ENCODE measurements at regions not wholly inside any gene's neighbourhood (a gene's known extent, or its start where the extent isn't known, plus 50 kb on each side); places are given as distances from the start of the nearest gene placed in this dataset.

DNA sequence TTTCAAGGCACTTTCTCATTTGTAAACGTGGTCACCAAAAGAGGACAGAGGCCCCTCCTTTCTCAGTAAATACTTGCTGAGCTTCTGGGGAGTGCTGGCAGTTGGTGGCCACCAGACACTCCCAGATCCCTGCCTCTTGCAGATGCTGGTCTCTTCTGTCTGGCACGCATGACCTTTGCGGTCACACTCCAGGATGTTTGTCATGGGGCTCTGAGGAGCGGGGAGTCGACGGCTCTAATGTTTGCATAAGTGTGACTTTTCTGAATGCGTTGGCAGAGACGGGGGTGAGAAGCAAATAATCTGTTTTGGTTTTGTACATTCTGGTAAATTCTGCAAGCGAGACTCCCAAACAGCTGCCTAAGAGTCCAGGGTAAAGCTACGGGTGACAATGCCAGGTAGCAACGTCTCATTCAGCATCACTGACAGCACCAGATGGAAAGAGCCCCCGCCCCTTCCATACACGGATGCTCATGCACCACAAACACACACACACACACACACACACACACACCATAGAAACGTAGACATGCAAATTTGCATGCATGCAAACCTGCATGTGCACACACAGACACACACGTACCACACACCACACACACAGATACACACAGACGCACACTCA, 101.1 kb downstream of the YTHDF1 start:
- DNase-seq: no peak

DNA sequence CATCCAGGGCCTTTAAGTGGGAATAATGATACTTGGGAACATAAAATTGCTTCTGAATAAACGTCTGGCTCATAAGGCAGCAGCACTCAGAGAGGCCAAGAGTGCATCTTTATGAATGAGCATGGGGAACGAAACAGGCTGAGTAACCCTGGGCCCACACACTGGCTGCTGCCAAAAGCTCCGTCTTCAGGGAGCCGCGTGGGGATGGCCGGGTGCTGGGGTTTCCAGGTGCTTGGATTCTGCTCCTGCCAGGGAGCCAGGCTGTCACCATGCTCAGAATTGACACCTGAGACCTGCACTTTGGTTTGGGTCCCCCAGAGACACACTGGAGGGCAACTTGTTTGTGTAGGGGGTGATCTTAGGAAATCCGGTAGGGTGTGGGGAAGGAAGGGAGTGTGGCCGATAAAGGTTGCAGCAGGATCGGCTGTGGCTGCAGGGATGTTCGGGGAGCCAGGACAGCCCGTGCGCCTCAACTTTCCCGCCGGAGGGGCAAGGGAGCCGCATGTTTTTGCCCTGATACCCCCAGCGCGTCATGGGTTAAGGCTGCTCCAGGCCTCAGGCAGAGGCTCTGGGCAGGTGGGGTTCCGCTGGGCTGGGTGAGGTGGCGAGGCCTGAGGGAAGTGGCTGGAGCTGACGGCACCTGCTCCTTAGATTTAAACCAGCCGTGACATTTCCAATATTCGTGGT, 101.8 kb downstream of the YTHDF1 start:
- DNase-seq: no peak

DNA sequence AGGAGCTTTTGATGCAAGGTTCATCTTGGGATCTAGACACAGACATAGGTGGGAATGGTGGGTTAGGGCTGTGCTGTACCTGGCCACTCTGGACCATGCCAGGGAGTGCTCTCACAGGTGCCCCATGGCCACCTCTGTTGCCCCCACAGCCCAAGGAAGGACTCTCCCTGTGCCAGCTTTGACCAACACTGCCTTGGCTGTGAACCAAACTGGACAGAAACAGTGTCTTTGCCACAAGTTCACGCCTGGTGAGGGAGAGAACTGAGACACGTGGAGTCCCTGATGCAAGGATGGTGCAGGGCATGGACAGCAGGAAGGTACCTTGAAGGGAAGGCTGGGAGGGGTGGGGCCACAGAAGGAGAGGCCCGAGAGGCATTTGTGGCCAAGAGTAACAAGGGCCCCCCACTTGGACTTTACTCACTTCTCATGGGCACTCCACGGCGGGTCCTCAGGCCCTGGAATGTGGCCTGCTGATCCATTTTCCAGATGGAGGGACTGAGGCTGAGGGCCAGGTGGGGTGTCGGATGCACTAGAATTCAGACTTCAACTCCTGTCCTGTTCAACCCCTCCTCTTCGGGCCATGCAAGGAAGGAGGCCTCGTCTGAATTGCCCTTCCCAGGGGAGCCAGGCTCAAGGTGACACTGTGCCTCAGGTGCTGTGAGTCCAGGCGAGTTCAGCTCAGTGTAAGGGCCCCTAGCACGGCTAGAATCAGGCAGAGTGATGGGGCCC, 103.3 kb downstream of the YTHDF1 start:
- DNase-seq: no peak

DNA sequence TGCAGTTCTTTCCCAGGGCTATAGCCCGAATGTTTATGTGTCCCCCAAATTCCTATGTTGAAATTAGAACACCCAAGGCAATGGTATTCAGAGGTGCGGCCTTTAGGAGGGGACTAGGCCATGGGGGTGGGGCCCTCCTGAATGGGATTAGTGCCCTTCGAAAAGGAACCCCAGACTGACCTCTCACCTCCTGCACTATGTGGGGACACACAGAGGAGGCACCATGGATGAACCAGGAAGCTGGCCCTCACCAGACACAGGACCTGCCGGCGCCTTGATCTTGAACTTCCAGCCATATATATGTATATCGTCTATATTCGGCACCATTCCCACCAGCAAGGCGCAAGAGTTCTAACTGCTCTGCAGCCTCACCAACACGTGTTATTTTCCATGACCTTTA, 101.5 kb upstream of the BHLHE23 start:
- no peak for DNase-seq

DNA sequence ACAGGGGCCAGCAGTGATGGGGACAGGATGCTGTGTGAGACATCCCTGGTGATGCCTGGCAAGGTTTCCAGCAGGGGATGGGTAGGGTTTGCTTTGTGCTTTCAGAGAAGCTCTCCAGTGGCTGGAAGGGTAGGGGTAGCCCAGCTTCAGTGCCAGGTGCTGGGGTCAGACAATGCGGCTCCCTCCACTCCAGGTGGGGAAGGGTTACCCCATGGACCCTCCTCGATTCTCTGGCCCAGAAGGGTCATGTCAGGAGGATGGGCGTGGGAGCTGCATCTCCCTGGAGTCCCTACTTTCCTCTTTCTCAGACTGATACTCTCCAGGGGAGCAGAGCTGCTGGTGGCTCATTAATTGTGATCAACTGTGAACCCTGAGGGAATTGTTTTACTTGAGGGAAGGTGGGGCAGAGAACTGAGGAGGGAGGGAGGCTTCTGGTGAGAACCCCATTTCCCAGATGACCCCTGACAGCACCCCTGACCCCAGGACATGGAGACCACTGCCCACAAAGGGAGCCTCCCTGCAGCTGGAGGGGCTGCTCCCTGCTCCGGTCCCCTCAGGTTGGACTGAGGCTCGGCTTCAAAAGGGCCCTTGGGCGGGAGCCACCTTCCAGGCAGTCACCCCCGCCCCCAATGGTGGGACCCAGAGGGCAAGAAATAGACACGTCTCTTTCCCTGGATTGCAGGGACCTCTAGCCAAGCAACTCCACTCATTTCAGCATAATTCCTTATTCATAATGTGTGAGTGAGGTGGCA, 100.9 kb upstream of the BHLHE23 start:
- no peak for DNase-seq

DNA sequence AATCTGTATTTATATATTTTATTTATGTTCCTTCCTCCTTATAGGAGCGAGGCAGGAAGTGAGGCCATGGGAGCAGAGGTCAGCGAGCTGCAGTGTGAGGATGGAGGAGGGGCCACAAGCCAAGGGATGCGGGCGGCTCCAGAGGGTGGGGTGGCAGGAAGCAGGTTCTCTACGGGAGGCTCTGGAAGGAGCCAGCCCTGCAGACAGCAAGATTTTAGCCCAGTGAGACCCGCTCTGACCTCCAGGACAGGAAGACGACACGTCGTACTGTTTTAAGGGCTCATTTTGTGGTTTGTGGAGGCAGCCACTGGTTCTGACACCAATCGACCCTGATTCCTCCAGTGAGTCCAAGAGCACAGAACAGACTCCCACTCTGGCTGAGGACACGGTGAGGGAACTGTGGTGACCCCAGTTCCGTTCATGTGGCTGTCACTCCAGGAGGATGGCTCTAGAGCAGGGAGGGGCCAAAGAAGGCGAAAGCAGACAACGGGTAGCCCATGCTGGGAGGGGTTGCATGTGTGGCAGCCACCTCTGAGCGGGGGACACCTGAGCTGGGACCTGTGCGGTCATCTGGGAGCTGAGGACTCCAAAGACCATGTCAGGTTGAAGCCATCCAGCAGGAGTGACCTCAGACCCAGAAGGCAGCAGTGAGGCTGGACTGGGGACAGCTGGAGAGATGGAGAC, 100.1 kb upstream of the BHLHE23 start:
- DNase-seq: no peak

DNA sequence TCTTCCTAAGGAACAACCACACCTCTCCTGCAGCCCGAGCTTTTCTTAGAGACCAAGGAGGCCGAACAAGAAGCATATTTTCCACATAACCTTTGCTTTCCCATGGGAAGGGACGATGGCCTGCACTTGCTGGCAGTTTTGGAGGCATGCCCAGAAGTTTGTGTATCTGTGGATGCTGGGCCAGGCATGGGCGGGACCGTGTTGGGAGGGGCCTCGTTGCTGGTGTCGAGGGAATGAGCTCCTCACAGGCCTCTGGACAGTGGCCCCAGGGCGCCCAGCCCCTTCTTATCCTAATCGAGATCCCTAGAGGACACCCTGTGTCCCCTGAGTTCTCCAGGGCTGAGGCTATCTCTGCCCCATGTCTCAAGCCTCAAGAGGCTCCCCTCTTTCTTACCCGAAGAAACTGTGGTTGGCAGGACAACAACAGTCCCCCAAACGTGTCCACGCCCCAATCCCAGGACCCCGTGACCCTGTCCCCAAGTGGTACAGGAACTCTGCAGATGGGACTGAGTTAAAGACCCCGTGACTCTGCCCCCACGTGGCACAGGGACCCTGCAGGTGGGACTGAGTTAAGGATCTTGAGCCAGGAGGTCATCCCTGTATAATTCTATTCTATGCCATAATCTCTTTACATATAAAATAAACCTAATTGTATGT, 99.5 kb upstream of the BHLHE23 start:
- no peak for DNase-seq

DNA sequence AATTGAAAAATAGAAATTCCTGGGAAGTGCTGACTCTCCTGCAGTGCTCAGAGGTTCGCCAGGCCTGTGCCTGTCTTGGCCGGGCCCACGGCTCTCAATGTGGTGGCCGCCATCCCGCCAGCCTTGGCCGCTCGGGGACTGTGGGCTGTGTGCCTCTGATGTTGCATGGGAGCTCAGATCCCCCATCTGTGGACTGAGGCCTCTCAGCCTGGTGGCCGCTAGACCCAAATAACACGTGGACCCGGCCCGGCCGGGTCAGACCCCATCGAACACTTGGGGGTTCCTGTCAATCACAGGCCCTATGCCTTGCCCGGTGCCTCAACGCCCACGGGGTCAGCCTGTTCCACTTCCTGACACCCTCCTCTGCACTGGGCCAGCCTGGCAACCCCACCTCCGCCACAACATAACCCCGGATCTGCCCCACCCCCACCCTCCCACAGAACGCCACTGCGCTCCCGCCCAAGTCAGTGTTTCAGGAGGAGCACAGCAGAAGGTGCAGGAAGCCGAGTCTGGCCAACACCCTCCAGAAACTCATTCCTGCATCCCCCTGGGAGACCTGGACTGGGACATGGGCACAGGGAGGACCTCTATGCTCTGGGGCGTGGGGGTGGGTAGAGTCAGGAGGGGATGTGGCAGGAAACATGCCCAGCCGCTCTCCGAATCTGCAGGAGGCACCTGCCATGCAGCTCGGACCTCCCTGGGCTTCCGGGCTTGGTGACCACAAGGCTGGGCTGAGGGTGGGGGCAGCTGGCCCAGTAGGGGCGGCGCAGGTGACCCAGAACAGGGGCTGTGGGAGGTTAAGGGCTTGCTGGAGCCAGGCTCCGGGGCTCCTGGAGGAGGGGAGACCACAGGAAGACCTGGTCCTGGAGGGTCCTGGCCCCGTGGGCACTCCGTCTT, 98.7 kb upstream of the BHLHE23 start:
- no peak for DNase-seq

DNA sequence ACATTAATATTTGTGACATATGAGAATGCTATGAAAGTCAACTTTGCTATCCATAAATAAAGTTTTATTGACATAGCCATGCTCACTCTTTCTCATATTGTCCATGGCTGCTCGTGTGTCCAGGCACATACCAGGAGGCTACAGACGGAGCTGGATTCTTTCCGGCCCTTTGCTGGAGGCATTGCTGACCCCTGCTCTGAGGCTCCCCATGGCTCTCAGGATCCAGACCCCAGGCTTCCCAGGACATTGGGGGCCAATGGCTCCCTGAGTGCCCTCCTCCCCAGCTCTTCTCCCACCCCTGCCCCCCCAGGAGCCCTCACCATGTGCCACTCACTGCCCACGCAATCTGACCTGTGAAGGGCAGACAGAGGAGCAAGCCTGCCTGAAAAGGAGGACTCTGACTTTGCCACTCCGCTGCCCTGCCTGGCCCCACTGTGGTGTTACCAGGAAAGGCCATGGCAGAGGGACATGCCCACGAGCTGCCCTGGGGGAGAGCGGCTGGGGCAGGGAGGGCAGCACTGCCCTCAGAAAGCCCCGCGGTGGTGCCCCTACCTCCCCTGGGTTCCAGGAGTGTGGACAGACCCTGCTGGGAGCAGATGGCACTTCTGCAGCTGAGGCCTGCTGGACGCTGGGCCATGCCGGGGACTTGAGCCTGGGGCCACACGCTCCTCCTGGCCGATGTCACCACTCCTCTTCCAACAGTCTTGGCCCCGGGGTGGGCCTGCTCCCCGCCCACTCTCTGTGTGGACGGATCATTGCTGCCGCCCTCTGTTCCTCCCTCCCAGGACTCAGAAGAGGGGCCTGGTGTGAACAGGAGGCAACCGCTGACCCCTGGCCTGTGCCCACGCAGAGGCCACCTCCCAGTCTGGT, 97.8 kb upstream of the BHLHE23 start:
- DNase-seq: no peak

DNA sequence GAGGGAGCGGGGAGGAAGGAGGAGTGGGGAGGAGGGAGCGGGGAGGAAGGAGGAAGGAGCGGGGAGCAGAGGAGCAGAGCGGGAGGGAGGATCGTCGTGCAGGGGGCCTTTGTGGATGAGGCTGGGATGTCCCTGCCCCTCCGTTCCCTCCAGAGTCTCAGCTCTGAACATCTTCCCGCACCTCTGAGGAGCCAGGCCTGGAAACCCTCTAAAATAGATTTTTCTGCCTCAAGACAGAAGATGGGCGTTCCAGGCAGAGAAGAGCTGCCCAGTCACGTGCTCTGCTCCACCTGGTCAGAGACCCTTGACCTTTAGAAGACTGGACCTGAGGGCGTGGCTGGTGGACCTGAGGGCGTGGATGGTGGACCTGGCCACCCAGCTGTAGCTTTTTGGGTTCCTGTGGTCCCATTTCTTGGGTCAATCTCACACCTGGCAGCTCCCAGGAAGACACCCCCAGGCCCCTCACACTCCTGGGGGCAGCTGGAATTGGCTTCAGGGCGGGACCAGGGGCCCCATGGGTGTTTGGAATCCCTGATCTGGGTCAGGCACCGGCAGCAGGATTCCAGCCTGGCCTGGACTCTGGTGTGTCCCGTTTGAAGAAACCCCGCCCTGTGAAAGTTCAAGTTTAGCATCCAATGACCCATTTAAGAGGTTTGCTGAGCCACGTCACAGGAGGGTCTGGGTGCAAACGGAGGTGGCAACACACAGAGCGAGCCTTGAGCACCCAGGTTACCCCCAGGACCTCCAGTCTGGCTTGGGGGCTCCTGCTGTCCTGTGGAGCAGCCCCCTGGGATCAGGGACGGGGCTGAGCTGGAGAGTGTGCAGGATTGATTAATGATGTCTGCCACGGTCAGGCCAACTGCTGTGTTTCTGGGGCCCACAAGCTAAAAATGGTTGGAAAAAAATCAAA, 96.9 kb upstream of the BHLHE23 start:
- DNase-seq: no peak

DNA sequence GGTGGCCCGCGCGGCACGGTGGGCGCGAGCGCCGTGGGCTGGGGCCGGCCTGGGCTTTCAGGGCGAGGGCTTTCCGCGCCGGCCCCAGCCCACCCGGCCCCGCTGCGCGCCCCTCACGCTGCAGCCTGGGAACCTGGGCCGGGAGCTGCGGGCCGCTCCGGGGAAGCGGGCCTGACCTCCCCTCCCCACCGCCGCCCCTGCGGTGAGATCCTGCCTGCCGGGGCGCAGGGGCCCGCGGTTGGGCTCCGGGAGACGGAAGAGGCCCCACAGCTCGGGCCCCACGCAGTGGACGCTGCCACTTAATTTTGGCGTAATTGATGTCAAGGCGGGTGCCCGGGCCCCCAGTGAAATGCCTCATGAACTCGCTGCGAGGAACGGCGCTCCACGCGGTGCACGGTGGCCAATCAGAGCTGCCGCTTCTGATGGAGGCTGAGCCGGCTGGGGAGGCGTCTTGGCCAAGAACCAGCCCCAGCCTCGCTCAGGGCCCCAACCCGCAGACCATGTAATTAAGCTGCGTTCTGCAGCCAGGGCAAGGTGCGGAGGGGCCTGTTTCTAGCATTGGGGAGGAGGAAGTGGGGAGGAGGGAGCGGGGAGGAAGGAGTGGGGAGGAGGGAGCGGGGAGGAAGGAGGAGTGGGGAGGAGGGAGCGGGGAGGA, 96.1 kb upstream of the BHLHE23 start:
- peak; percentile 26 to 49 for DNase-seq

DNA sequence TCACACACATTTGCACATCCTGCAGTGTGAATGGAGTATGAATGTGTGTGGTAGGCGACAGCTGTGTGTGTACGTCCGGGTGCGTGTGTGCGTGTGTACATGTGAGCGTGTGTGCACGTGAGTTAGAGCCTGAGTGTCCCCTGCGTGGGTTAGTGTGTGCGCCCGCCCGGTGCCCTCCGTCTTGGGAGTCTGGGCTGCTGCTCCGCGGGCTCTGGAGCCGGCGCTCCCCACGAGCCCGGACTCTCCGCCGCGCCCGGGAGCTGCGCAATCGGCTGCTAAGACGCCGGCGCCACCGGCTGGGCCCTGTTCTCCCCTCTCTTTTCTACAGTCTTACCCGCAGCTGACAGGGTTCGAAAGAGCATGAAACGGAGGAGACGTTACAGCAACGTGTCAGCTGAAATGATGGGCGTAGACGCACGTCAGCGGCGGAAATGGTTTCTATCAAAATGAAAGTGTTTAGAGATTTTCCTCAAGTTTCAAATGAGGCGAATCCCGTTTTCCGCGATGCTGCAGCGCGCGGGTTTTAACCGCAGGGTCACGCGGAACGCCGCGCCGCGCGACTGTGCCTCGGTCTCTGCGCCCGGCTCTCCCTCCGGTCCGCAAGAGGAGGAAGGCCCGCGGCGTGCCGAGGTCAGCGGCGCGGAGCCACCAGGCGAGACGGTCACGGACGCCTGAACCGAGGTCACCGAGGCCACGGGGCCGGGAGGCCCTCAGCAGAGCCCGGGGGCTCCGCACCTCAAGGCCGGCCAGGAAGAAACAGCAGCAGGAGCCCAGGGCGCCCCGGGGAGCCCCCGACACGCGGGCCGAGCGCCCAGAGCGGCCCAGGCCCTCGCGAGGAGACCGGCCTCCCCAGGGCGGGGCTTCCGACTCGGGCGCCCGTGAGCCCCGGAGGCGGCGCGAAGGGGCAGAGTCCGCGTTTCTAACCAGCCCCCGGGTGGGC, 95.3 kb upstream of the BHLHE23 start:
- peak; percentile 38 to 74 for DNase-seq

DNA sequence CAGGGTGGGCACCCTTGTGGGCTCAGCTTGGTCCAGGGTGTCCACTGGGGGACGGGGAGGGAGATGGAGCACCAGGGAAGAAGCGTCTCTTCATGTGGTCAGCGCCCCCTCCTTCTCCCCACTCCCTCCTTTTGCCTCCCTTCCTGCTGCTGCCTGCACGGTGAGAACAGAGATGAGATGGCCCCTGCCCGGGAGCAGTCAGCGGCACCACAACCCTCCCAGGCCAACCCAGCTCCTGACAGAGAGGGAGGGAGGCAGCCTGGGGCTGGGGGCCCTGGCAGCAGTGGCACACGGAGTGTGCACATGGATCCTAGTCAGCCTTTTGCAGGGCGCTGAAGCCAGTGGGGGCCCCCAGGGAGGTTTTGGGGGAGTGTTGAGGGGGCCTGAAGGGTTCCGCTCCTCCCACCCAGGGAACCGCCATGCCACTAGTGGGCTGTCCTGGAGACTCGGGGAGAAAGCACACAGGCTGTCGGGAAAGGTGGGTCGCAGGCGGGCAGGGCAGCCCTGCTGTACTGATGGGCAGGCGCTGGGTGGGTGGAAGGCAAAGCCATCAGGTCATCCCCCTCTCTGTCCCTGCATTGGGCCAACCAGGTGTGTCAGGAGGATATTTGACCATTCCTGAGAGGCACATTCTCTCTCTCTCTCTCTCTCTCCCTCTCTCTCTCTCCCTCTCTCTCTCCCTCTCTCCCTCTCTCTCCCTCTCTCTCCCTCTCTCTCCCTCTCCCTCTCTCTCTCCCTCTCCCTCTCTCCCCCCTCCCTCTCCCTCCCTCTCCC, 94.3 kb upstream of the BHLHE23 start:
- no peak for DNase-seq

DNA sequence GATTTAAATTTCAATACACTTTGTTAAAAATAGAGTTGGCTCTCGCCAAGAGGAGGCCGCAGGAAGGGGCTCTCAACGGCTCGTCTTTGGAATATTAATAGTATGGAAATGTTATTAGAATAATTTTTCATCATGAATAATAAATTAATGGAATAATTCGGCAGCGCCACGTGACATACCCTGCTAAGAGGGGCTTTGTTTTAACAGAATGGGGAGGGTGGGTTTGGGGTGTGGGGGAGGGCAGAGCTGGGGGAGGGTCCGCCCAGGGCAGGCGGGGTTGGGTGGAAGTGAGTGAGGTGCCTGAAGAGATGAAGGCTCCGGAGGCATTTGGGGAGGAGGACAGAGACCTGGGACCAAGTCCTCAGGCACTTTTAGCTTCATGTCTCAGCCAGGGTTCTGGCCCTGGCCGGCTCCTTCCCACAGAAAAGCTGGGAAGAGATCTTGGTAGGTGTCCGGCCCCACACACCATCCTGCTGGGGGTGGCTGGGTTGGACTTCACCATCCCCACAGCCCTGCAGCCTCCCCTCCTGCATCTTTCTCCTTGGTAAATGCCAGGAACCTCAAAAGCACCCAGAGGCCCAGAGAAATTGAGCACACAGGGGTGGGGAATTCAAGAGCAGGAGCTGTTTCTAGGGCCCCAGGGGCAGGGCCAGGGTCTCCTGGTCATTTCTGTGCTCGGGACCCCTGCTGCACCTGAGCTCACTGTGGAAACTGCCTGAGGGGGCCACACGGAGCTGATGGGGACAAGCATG, 93.6 kb upstream of the BHLHE23 start:
- DNase-seq: no peak

DNA sequence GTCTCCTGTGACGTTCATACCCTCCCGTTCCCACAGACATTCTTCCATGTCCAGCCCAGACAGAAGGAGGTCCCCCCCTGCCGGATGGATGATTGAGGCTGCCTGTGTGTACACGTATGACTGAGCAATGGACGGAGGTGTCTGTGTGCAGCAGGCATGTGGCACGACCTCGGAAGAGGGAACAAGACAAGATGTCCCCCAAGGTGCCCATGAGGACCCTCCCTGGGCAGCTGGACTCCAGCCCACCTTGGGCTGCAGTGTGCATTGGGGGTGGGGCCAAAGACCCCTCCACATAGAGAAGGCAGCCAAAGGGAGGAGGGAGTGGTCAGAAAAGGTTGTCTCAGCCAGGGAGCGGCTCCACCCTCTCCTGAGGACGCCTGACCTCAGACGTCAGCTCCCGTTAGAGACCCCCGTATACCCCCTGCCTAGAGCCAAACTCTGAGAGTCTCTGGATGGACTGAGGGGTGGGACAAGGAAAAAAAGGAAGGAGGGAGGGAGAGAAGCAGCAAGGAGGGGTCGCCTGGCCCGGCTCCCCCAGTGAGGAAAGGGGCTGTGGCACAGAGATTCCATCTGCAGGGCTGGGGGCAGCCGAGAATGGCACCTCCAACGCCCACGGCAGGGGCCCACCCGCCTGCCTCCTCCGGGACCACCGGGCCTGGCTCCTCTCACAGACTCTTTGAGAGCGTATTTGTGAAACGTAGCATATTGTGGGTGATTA, 92.9 kb upstream of the BHLHE23 start:
- peak in 1 of 2 experiments; percentile 23 for DNase-seq
